HG03139 (cell line): ENCODE measurements at regions not wholly inside any gene's neighbourhood (a gene's known extent, or its start where the extent isn't known, plus 50 kb on each side); places are given as distances from the start of the nearest gene placed in this dataset.

Experiments used
- ATAC-seq: cut with Tn5 transposase; IDR thresholded peaks from one replicate; pipeline ENCODE4 v1.9.1; 2021; ENCODE audit not compliant: unreplicated experiment

- no peak for ATAC-seq
These were observed 1136.9 kb downstream of the BRD1 start for GRCh38 chr22:48690583-48691317.

- no peak for ATAC-seq
These were observed 1138.5 kb downstream of the BRD1 start for GRCh38 chr22:48689206-48689605.

- no peak for ATAC-seq
These were observed 1139.3 kb downstream of the BRD1 start for GRCh38 chr22:48688366-48688765.

DNA sequence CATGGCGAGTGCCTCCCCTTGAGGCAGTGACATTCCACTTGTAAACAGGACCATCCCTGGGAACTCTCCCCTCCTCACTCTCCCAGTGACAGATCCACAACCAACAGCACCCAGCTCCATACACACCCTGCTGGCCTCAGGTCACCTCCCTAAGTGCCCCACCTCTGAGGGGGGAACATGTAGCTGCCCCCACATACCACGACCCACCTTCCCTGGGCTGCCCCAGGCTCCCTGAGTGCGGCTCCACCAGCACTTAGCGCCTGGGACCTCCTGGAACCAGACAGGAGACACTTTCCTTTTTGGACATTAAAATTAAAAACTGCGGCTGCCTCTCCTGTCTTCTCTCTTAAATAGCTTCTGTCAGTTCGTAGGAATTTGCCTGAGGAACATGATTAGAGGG is 1140.1 kb downstream of the BRD1 start:
- ATAC-seq: no peak

DNA sequence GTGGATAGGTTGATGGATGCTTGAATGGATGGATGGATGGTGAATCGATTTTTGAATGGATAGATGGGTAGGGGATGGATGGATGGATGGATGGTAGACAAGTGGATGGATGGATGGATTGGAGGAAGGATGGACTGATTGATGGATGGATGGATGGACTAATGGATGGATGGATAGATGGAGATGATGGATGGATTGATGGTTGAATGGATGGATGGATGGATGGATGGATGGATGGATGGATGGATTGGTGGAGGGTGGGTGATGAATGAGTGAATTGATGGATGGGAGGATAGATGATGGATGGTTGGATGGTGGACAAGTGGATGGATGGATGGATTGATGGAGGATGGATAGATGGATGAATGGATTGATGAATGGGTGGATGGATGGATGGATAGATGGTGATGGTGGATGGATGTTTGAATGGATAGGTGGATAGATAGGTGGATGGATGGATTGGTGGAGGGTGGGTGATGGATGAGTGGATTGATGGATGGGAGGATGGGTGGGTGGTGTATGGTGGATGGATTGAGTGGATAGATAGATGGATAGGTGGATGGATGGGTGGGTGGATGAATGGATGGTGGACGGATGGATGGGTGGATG is 1140.9 kb downstream of the BRD1 start:
- ATAC-seq: no peak

GRCh38 chr22:48685767-48686166 is 1141.9 kb downstream of the BRD1 start:
- ATAC-seq: no peak

GRCh38 chr22:48683640-48684039 is 1144.0 kb downstream of the BRD1 start:
- no peak for ATAC-seq

GRCh38 chr22:48682504-48682903 is 1145.2 kb downstream of the BRD1 start:
- ATAC-seq: no peak

GRCh38 chr22:48680601-48681000 is 1147.1 kb downstream of the BRD1 start:
- no peak for ATAC-seq

GRCh38 chr22:48679656-48680555 is 1147.8 kb downstream of the BRD1 start:
- ATAC-seq: no peak

DNA sequence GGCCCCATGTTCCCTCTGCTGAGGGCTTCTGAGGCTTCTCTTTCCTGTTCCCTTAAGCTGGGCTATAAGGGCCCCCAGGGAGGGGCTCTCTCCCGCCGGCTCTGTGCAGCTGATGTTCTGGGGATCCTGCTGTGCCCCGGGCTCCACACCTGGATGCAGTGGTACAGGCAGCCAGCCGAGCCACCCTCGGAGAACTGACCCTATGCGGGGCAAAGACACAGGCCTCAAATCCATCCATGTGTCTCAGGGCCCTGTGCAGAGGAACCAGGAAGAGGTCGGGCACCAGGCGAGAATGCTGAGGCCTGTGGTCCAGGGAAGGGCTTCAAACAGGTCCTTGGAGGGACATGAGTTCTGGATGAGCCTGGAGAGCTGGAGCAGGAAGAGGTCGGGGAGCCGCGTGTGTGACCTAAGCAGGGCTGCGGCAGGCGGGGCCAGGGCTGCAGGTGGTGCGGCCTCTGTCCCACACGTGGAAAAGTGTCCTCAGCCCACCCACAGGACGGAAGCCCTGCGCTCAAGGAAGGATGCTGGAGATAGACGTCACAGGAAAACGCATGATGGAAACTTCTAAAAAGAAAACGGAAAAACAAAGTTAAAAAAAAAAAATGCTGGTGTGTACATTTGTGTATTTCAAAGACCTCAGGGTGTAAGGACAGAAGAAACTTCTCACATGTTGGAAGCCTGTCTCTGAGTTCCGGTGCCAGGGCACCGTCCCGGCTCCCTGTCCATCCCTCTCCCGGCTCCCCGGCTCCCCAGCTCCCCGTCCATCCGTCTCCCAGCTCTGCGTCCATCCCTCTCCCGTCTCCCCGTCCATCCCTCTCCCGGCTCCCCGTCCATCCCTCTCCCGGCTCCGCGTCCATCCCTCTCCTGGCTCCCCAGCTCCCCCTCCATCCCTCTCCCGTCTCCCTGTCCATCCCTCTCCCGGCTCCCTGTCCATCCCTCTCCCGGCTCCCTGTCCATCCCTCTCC is 1149.2 kb downstream of the BRD1 start:
- ATAC-seq: no peak

GRCh38 chr22:48677621-48678020 is 1150.1 kb downstream of the BRD1 start:
- no peak for ATAC-seq

DNA sequence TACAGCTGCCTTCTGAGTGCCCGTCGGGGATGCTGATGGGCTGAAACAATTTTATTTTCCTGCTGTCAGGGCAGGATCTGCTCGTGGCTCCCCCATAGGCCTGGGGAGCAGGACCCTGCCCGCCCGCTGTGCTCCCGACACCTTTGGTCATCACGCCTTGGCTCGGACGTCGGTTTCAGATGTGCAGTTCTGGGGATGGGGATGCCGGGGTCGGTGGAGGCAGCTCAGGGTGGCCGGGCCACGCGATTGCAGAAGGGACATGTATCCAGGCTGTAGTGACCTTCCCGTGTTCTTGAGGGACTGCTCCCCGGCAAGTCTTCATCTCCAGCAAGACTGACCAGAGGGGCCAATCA is 1150.5 kb downstream of the BRD1 start:
- no peak for ATAC-seq

GRCh38 chr22:48676266-48677167 is 1151.2 kb downstream of the BRD1 start:
- no peak for ATAC-seq

DNA sequence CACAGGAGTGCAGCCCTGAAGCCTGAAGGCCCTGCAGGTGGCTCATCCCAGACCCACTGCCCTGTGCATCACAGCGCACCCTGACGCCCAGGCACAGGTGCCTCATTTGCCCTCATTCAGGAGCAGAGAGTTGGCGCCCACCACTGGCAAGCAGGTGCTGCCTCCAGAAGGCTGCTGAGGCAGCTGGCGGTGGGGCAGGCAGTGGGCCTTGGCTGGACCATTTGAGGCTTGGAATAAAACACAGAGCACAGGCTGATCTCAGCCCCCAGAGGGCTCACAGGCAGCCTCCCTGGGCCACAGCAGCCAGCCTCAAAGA is 1151.9 kb downstream of the BRD1 start:
- ATAC-seq: no peak

DNA sequence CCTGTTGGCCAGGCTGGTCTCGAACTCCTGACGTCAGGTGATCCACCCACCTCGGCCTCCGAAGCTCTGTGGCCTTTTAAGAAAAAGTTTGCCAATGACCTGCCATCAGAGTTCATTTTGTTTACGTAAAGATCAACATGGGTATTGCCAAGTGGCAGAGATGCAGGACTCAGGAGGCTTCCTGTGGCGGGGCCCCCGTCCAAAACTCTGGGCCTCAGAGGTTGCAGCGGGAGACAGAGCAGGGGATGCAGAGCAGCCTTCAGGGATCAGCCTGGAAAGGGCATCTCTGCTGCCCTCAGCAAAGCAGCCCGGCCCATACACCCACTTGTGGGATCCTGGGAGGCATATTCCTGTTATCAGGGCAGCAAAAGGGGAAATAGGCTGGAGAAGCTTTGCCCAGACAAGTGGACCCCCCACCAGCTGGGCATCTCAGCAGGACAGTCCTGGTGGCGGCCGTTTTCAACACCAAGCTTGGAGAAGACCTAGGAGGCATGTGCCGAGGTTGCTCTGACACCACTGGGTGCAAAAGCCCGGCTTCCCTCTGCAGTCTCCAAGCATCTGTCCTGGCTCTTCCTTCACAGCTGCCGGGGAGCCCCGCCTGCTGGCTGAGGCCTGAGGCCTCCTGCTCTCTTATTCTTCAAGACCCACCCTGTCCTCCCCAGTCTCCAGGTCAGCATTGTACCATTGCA is 1152.4 kb downstream of the BRD1 start:
- ATAC-seq: no peak

- no peak for ATAC-seq
These were observed 1153.7 kb downstream of the BRD1 start for GRCh38 chr22:48673806-48674500.

DNA sequence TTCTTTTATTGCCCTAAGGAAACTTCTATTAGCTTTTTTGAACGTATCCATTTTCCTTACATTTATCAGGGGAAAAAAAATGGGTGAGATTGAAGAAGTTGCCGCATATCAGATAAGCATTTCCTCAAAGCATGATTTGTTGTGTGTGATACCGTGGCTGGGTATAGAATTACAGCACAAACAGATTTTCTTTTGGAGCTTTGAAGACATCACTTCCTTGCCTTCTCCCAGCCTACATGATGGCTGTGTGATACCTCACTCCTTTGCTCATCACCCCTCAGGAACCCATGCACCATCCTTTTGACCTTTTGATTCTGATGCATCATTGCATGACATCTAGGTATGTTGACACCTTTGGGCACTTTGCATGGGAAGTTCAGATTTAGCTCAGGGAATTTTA is 1155.3 kb downstream of the BRD1 start:
- ATAC-seq: no peak

DNA sequence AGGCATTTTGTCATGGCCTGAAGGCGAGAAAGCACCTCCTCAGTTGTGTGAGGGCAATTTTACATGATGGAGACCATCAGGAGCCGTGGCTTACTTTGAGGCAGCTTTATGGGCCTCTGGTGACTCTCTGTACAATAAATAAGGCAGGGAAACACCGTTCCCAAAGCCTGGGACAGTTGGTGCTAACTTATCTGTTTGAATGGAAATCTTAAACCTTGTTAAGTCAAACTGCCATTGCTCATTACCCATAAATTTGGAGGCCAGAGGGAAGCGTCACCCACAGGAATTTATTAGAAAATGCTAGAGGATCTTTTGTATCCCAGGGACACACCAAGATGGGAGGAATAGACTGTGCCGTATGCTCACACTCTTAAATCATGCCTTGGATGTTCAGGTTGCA is 1156.9 kb downstream of the BRD1 start:
- no peak for ATAC-seq
